GM23248 (cell line): ENCODE measurements at regions not wholly inside any gene's neighbourhood (a gene's known extent, or its start where the extent isn't known, plus 50 kb on each side); places are given as distances from the start of the nearest gene placed in this dataset.

ENCODE experiments used
- DNase-seq: peaks from one replicate; pipeline ENCODE4 v3.0.0-alpha.2; 2015
- H2AFZ ChIP-seq: fragments of 200-600 bp; sonication (generic); 2 replicates; pipeline ENCODE4 v1.6.1; 2016; ENCODE audit warnings: antibody characterized with exemption
- H3F3A ChIP-seq: fragments of 200-600 bp; sonication (generic); 2 replicates; pipeline ENCODE4 v1.6.1; 2016; ENCODE audit warnings: mild to moderate bottlenecking, antibody characterized with exemption, mixed run types; ENCODE audit not compliant: insufficient read depth
- H3K27ac ChIP-seq: fragments of 200-600 bp; sonication (generic); 2 replicates; pipeline ENCODE4 v1.5.1; 2016; ENCODE audit warnings: mild to moderate bottlenecking
- H3K27me3 ChIP-seq: fragments of 200-600 bp; sonication (generic); replicated peaks from 2 replicates; pipeline ENCODE4 v1.6.1; 2016; ENCODE audit warnings: mild to moderate bottlenecking; ENCODE audit not compliant: insufficient read depth
- H3K36me3 ChIP-seq: fragments of 200-600 bp; sonication (generic); 2 replicates; pipeline ENCODE4 v1.6.1; 2016; ENCODE audit warnings: low read depth, mild to moderate bottlenecking
- H3K4me1 ChIP-seq: fragments of 200-600 bp; sonication (generic); 2 replicates; pipeline ENCODE4 v1.6.1; 2016; ENCODE audit warnings: mild to moderate bottlenecking; ENCODE audit not compliant: insufficient read depth
- H3K4me2 ChIP-seq: fragments of 200-600 bp; sonication (generic); one replicate; pipeline ENCODE4 v1.6.1; 2016; ENCODE audit warnings: mild to moderate bottlenecking; ENCODE audit not compliant: unreplicated experiment
- H3K4me3 ChIP-seq: fragments of 200-600 bp; sonication (generic); 2 replicates; pipeline ENCODE4 v1.5.1; 2016; ENCODE audit warnings: mild to moderate bottlenecking
- H3K79me2 ChIP-seq: fragments of 200-600 bp; sonication (generic); 2 replicates; pipeline ENCODE4 v1.6.1; 2016; ENCODE audit warnings: mild to moderate bottlenecking; ENCODE audit not compliant: insufficient read depth
- H3K9ac ChIP-seq: fragments of 200-600 bp; sonication (generic); 2 replicates; pipeline ENCODE4 v1.6.1; 2016; ENCODE audit warnings: mild to moderate bottlenecking
- H3K9me2 ChIP-seq: fragments of 200-600 bp; sonication (generic); 2 replicates; pipeline ENCODE4 v1.6.1; 2016; ENCODE audit warnings: mixed run types, mild to moderate bottlenecking, moderate library complexity; ENCODE audit not compliant: insufficient read depth
- H3K9me3 ChIP-seq: fragments of 200-600 bp; sonication (generic); one replicate; pipeline ENCODE4 v1.6.1; 2017; ENCODE audit warnings: low read depth
- H4K20me1 ChIP-seq: fragments of 200-600 bp; sonication (generic); 2 replicates; pipeline ENCODE4 v1.6.0; 2016; ENCODE audit not compliant: insufficient read depth
- EZH2 ChIP-seq: fragments of 200-600 bp; sonication (generic); IDR thresholded peaks from 2 replicates; pipeline ENCODE4 v1.6.1; 2018; ENCODE audit warnings: antibody characterized with exemption, mild to moderate bottlenecking; ENCODE audit not compliant: insufficient read depth, poor library complexity, severe bottlenecking
- EZH2phosphoT487 ChIP-seq: fragments of 200-600 bp; sonication (generic); IDR thresholded peaks from 2 replicates; pipeline ENCODE4 v1.6.1; 2018; ENCODE audit warnings: antibody characterized with exemption, moderate library complexity, mild to moderate bottlenecking, low read depth; ENCODE audit not compliant: insufficient read depth
- WGBS, 2 experiments: methylation state at CpG; one replicate each; pipeline ENCODE4 v1.1.6; 2015 to 2017; ENCODE audit warnings: low lambda C conversion rate in 2 of 2, low coverage in 1 of 2; ENCODE audit errors: missing lambda C conversion rate in 2 of 2; 5-methylcytosine and 5-hydroxymethylcytosine counted together
- in situ Hi-C: fragments of 300-500 bp; cut with MboI; formaldehyde crosslinking; loops from 2 replicates; pipeline ENCODE4 v1.15.0; 2020

DNA sequence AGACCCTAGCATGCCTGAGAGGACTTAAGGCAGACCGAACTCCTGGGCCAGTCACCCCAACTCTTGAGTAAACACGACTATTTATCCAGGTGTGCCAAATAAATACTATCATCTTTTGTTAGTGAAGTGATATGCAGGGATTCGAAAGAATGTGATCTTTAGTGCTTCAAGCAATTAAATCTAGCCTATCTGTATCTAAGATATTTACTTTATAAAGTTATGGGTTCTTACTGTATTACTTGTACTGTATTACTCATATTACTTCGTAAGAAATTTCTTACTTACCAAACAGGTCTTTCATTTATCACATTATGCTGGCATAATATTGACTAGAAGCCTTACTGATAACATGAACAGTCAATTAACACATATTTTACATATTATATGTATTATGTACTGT lies 211.6 kb upstream of the NECTIN3 start:
- Histone ChIP-seq H3K4me3 (no peak overlapping the region), H3K36me3 (no peaks in the 10 kb centered on the region), H3K4me1 (no peaks in the 10 kb centered on the region), H4K20me1 (no peaks in the 10 kb centered on the region), H3K9ac (no peak overlapping the region), H3K79me2 (no peaks in the 10 kb centered on the region), H3F3A (no peaks in the 10 kb centered on the region), H3K9me2 (no peaks in the 10 kb centered on the region; the same call in 1 of the 2 replicates), H2AFZ (no peak overlapping the region), H3K27me3 (no peaks in the 10 kb centered on the region), H3K27ac (no peak overlapping the region), H3K9me3 (no peaks in the 10 kb centered on the region), H3K4me2 (no peak overlapping the region)
- DNase-seq = no peak
- 60 to 61% methylated on average over 4 of the region's 4 CpGs for WGBS, 2 experiments
- in situ Hi-C loops = no loop called here
- TF ChIP-seq EZH2 (no peak), EZH2phosphoT487 (no peak)

DNA sequence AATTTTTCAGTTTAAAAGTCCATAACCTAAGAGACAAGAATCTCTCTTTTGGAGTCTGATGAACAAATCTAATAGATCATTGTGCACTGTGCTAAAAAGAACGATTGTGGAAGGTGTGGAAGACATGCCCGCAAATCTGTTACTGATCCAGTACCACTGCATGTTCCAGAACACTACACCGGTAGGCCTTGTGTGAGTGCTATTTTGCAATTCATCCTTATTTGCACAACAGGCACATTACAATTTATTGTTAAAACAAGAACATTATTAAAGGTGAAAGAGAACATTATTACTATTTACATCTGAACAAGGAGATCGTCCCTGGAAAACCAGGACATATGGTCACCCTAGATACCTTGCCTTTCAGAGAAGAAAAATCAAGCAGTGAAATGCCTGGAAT lies 205.7 kb upstream of the NECTIN3 start:
- WGBS, 2 experiments = 79 to 85% methylated on average over 4 of the region's 4 CpGs
- H3F3A ChIP-seq = no peaks in the 10 kb centered on the region
- H2AFZ ChIP-seq = no peak overlapping the region
- no peaks in the 10 kb centered on the region for H3K9me3 ChIP-seq
- no peaks in the 10 kb centered on the region for H4K20me1 ChIP-seq
- H3K4me3 ChIP-seq = no peak overlapping the region
- no peaks in the 10 kb centered on the region; the same call in 1 of the 2 replicates for H3K9me2 ChIP-seq
- no peaks in the 10 kb centered on the region for H3K36me3 ChIP-seq
- no peak overlapping the region for H3K9ac ChIP-seq
- no peak overlapping the region for H3K4me2 ChIP-seq
- H3K79me2 ChIP-seq = no peaks in the 10 kb centered on the region
- H3K27me3 ChIP-seq = no peaks in the 10 kb centered on the region
- DNase-seq = no peak
- TF ChIP-seq EZH2 = no peak
- no peak for TF ChIP-seq EZH2phosphoT487
- no peak overlapping the region for H3K27ac ChIP-seq
- in situ Hi-C loops = no loop called here
- no peaks in the 10 kb centered on the region for H3K4me1 ChIP-seq

- TF ChIP-seq EZH2phosphoT487 (no peak), EZH2 (no peak)
- H3K4me3 ChIP-seq = no peak overlapping the region
- no peak for DNase-seq
- H3F3A ChIP-seq = no peaks in the 10 kb centered on the region
- H3K79me2 ChIP-seq = no peaks in the 10 kb centered on the region
- H3K27me3 ChIP-seq = no peaks in the 10 kb centered on the region
- H3K36me3 ChIP-seq = no peaks in the 10 kb centered on the region
- in situ Hi-C loops = no loop called here
- H3K9ac ChIP-seq = no peak overlapping the region
- 57 to 58% methylated on average over 1 of the region's 1 CpG for WGBS, 2 experiments
- H2AFZ ChIP-seq = no peak overlapping the region
- H3K4me1 ChIP-seq = no peaks in the 10 kb centered on the region
- no peaks in the 10 kb centered on the region for H4K20me1 ChIP-seq
- no peaks in the 10 kb centered on the region for H3K9me3 ChIP-seq
- H3K27ac ChIP-seq = no peak overlapping the region
- H3K9me2 ChIP-seq = no peaks in the 10 kb centered on the region; the same call in 1 of the 2 replicates
- no peak overlapping the region for H3K4me2 ChIP-seq
Measured at GRCh38 chr3:110868106-110868505, 203.5 kb upstream of the NECTIN3 start.

DNA sequence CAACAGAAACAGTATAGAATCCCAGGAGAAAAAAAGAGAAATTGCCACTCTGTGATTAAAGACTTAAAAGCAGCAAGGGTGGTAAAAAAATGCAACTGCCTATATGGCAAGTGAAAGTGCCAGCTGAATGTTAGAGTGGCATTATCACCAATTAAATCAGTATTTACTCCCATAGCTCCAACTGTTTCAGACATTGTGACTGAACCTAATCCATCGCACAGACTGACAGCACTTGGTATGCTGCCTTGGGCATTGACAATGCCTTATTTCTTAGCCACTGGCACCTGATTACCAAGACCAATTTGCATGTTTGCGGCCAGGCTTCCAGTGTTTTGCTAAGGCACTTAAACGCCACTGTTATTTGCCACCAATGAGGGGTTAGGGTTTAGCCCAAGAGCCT lies 201.9 kb upstream of the NECTIN3 start:
- Histone ChIP-seq H3K79me2 (no peaks in the 10 kb centered on the region), H3K27ac (no peak overlapping the region), H2AFZ (no peak overlapping the region), H3K9me3 (no peaks in the 10 kb centered on the region), H3K9ac (no peak overlapping the region), H3K4me2 (no peak overlapping the region), H3K36me3 (no peaks in the 10 kb centered on the region), H3F3A (no peaks in the 10 kb centered on the region), H3K27me3 (no peaks in the 10 kb centered on the region), H4K20me1 (no peaks in the 10 kb centered on the region), H3K4me1 (no peaks in the 10 kb centered on the region), H3K4me3 (no peak overlapping the region), H3K9me2 (no peaks in the 10 kb centered on the region)
- no peak for DNase-seq
- TF ChIP-seq EZH2 (no peak), EZH2phosphoT487 (no peak)
- 78 to 82% methylated on average over 3 of the region's 3 CpGs for WGBS, 2 experiments
- in situ Hi-C loops = no loop called here

- no peaks in the 10 kb centered on the region for H4K20me1 ChIP-seq
- TF ChIP-seq EZH2 = no peak
- no peak for TF ChIP-seq EZH2phosphoT487
- H3K4me3 ChIP-seq = no peak overlapping the region
- no peaks in the 10 kb centered on the region for H3K9me3 ChIP-seq
- no peaks in the 10 kb centered on the region for H3K9me2 ChIP-seq
- no peaks in the 10 kb centered on the region for H3F3A ChIP-seq
- H3K4me1 ChIP-seq = no peaks in the 10 kb centered on the region
- in situ Hi-C loops = no loop called here
- no peaks in the 10 kb centered on the region for H3K27me3 ChIP-seq
- H3K4me2 ChIP-seq = no peak overlapping the region
- H3K79me2 ChIP-seq = no peaks in the 10 kb centered on the region
- H2AFZ ChIP-seq = no peak overlapping the region
- H3K36me3 ChIP-seq = no peaks in the 10 kb centered on the region
- H3K9ac ChIP-seq = no peak overlapping the region
- no peak for DNase-seq
- H3K27ac ChIP-seq = no peak overlapping the region
Measured at GRCh38 chr3:110871869-110872268, 199.7 kb upstream of the NECTIN3 start.
